Activated B cell treated with CpG ODN at 0.5 μM for 24 hours (primary cell): ENCODE measurements at regions not wholly inside any gene's neighbourhood (a gene's known extent, or its start where the extent isn't known, plus 50 kb on each side); places are given as distances from the start of the nearest gene placed in this dataset.

Source experiments
- ATAC-seq: fragments of 200-7000 bp; cut with Tn5 transposase; one replicate; pipeline ENCODE4 v1.10.0; 2021; ENCODE audit warnings: low read depth, mild to moderate bottlenecking, moderate library complexity
- CTCF ChIA-PET: fragments of 350-600 bp; sonication (Branson Sonifier 250); formaldehyde crosslinking; loops from one replicate; lab custom pipeline; 2021; ENCODE audit warnings: antibody characterized with exemption; lab: Charles Lee
- POLR2A ChIA-PET: fragments of 350-600 bp; sonication (Branson Sonifier 250); formaldehyde crosslinking; loops from one replicate; lab custom pipeline; 2021; ENCODE audit warnings: antibody characterized with exemption; lab: Charles Lee
- DNase-seq: peaks from one replicate; pipeline ENCODE4 v3.0.0; 2022
- H3K27ac Mint-ChIP-seq: one replicate; pipeline ENCODE4 v1.8.0; 2020; ENCODE audit warnings: mixed read lengths
- H3K27me3 Mint-ChIP-seq: one replicate; pipeline ENCODE4 v1.8.0; 2021; ENCODE audit warnings: mixed read lengths
- H3K36me3 Mint-ChIP-seq: one replicate; pipeline ENCODE4 v1.8.0; 2021; ENCODE audit warnings: low read depth, mixed read lengths
- H3K4me1 Mint-ChIP-seq: one replicate; pipeline ENCODE4 v1.8.0; 2021; ENCODE audit warnings: mixed read lengths
- H3K4me3 Mint-ChIP-seq: one replicate; pipeline ENCODE4 v1.8.0; 2020; ENCODE audit warnings: mild to moderate bottlenecking, mixed read lengths
- H3K9me3 Mint-ChIP-seq: one replicate; pipeline ENCODE4 v1.8.0; 2020; ENCODE audit warnings: mixed read lengths
- intact Hi-C: fragments of 100-400 bp; cut with micrococcal nuclease; formaldehyde crosslinking; loops from one replicate; pipeline ENCODE4 v1.15.1; 2024
- TF ChIP-seq, protein P1 (sequence below): fragments of 200-600 bp; IDR thresholded peaks from one replicate; pipeline ENCODE4 v1.8.0; 2022; ENCODE audit warnings: antibody characterized with exemption, mild to moderate bottlenecking

DNA sequence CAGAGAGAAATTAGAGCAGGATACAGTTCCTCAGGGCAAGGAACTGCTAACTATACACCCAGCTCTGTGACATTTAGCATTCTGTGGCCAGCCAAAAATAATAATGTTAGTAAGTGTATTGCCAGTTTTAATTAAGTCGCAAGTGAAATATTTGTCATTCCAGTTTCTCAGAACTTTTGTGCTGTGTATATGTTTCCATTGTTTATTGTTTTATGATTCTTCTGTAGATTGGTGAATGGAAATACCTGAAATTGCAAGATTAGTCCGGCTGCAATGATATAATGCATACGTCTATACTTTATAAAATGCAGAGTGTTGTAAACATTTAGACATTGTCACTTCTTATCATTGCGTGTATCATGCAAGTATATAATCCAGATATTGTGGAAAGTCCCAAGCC, 351.3 kb upstream of the GRM7 start:
- Mint-ChIP-seq H3K4me1 (no peaks in the 10 kb centered on the region), H3K36me3 (no peaks in the 10 kb centered on the region), H3K27me3 (no peaks in the 10 kb centered on the region), H3K4me3 (no peak overlapping the region), H3K9me3 (peaks cover 2% of the 10 kb centered on the region), H3K27ac (no peak overlapping the region)
- DNase-seq (no peak), ATAC-seq (no peak)
- POLR2A ChIA-PET, result no interaction called here
- intact Hi-C loops, result no loop called here
- CTCF ChIA-PET, result no interaction called here
- TF ChIP-seq, protein P1, sequence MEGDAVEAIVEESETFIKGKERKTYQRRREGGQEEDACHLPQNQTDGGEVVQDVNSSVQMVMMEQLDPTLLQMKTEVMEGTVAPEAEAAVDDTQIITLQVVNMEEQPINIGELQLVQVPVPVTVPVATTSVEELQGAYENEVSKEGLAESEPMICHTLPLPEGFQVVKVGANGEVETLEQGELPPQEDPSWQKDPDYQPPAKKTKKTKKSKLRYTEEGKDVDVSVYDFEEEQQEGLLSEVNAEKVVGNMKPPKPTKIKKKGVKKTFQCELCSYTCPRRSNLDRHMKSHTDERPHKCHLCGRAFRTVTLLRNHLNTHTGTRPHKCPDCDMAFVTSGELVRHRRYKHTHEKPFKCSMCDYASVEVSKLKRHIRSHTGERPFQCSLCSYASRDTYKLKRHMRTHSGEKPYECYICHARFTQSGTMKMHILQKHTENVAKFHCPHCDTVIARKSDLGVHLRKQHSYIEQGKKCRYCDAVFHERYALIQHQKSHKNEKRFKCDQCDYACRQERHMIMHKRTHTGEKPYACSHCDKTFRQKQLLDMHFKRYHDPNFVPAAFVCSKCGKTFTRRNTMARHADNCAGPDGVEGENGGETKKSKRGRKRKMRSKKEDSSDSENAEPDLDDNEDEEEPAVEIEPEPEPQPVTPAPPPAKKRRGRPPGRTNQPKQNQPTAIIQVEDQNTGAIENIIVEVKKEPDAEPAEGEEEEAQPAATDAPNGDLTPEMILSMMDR, result no peak

- Mint-ChIP-seq H3K4me1 (no peaks in the 10 kb centered on the region), H3K4me3 (no peak overlapping the region), H3K9me3 (peaks cover 2% of the 10 kb centered on the region), H3K27ac (no peak overlapping the region), H3K36me3 (no peaks in the 10 kb centered on the region), H3K27me3 (no peaks in the 10 kb centered on the region)
- CTCF ChIA-PET, result no interaction called here
- POLR2A ChIA-PET, result no interaction called here
- no peak for DNase-seq
- intact Hi-C loops, result no loop called here
- TF ChIP-seq, protein P1, result no peak
- no peak for ATAC-seq
These were observed 350.2 kb upstream of the GRM7 start for GRCh38 chr3:6510713-6511112.

- ChIA-PET CTCF (no interaction called here), POLR2A (no interaction called here)
- H3K27ac Mint-ChIP-seq, result no peak overlapping the region
These were observed 348.6 kb upstream of the GRM7 start for GRCh38 chr3:6512172-6512800.

GRCh38 chr3:6516143-6516542, 344.8 kb upstream of the GRM7 start:
- no peak for DNase-seq
- H3K4me3 Mint-ChIP-seq, result no peak overlapping the region
- POLR2A ChIA-PET, result no interaction called here
- CTCF ChIA-PET, result no interaction called here
- TF ChIP-seq, protein P1, result no peak
- H3K36me3 Mint-ChIP-seq, result no peaks in the 10 kb centered on the region
- H3K27me3 Mint-ChIP-seq, result no peaks in the 10 kb centered on the region
- no peak for ATAC-seq
- no peaks in the 10 kb centered on the region for H3K4me1 Mint-ChIP-seq
- no peak overlapping the region for H3K27ac Mint-ChIP-seq
- H3K9me3 Mint-ChIP-seq, result no peaks in the 10 kb centered on the region
- intact Hi-C loops, result no loop called here

More at GRCh38 chr3:6512172-6512800, 348.6 kb upstream of the GRM7 start:
- Mint-ChIP-seq H3K4me3 (no peak overlapping the region), H3K36me3 (no peaks in the 10 kb centered on the region), H3K9me3 (peaks cover under 1% of the 10 kb centered on the region), H3K27me3 (no peaks in the 10 kb centered on the region), H3K4me1 (no peaks in the 10 kb centered on the region)
- ATAC-seq, result no peak
- intact Hi-C loops, result no loop called here
- TF ChIP-seq, protein P1, result no peak
- no peak for DNase-seq

GRCh38 chr3:6516694-6517093, 344.2 kb upstream of the GRM7 start:
- ChIA-PET CTCF (no interaction called here), POLR2A (no interaction called here)
- no peaks in the 10 kb centered on the region for H3K27me3 Mint-ChIP-seq
- no peak overlapping the region for H3K27ac Mint-ChIP-seq
- DNase-seq (no peak), ATAC-seq (no peak)
- H3K4me3 Mint-ChIP-seq, result no peak overlapping the region
- no peaks in the 10 kb centered on the region for H3K4me1 Mint-ChIP-seq
- TF ChIP-seq, protein P1, result no peak
- intact Hi-C loops, result no loop called here
- no peaks in the 10 kb centered on the region for H3K9me3 Mint-ChIP-seq
- no peaks in the 10 kb centered on the region for H3K36me3 Mint-ChIP-seq
